ENCODE measurements at regions not wholly inside any gene's neighbourhood (a gene's known extent, or its start where the extent isn't known, plus 50 kb on each side); places are given as distances from the start of the nearest gene placed in this dataset.
"Not testable (repeated sequence)": the region's sequence is repeated elsewhere in the genome, so short reads cannot be mapped to it uniquely, and the experiment has no call there.

DNA sequence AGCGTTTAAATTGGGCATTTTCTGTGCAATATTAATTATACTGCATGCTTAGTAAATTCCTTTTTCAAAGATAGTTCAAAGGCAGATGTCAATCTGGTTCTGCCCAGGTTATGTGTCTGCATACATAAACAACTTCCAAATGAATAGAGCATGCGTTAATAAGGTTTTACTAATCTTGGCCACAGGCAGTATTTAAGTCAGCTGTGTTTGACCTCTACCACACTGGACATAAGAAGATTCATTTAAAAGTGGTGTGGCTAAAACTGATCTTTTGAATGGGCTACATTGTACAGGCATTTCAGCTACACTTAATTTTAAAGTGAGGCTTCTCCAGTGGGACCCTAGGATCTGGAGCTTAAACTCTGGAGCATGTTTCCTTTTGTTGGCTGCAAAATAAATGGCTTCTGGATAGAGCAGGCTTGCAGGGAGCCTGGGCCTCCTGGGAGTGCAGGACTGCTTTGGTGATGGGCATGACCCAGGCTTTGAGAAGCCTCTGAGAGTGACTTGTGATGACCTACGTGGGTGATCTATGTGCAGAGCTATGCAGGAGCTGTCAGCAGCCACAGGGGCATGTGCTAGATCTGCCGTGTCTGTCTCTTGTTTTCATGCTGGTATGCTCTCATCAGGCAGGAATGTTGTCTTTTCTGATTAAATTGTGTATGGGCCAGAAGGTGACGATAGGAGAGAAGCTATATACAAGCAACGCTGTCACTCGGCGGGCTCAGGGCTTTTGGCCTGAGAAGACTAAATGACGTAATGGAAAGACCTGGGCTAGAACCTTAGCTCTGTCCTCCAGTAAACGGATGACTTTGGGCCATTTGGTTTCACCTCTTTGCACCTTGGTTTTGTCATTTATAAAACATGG is 331.2 kb downstream of the QKI start:
- no peak for DNase-seq

DNA sequence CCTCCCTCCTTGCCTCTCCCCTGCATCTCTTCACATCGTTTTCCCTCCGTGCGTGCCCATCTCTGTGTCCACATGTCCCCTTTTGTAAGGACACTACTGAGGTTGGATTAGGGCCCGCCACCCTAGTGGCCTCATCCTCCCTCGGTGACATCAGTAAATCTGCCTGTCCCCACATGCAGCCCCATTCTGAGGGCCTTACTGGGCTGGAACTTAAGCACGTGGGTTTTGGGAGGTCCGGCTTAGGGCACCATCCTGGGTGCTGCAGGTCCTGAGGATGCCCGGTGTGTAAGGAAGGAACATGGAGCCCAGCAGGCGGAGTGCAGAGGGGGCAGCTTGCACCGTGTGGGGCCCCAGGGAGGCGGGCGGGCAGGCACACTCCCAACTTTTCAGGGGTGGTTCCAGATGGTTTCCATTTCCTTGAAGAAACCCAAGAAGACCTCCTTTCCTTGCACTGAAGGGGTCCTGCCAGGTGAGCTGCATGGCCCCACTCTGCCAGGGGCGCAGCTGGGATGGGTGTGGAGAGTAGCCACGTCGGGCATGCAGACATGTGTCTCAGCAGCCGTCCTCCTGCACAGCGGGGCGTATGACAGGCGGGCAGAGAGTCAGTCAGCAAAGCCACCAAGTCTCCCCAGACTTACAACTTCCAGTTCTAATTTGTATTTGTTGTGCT is 329.9 kb downstream of the QKI start:
- no peak for DNase-seq

DNA sequence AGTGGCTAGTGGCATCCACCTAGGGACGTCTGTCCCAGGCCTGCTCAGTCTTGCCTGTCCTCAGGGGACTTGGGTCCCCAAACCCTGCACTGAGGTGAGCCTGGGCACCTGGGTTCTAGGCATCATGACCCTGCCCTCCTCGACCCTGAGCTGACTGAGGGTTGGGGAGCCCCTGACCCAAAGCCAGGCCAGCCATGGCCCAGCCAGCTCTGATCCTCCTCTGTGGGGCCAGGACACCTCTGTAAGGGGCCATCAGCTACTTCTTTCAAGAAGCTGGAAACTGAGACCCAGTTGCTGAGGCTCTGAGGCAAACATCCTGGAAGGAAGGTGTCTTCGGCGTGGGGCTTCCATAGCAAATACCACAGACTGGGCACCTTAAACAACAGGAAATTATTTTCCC is 329.3 kb downstream of the QKI start:
- no peak for DNase-seq

GRCh38 chr6:163741743-163742363 is 327.3 kb downstream of the QKI start:
- DNase-seq = no peak

GRCh38 chr6:163741342-163741741 is 326.8 kb downstream of the QKI start:
- DNase-seq = no peak

DNA sequence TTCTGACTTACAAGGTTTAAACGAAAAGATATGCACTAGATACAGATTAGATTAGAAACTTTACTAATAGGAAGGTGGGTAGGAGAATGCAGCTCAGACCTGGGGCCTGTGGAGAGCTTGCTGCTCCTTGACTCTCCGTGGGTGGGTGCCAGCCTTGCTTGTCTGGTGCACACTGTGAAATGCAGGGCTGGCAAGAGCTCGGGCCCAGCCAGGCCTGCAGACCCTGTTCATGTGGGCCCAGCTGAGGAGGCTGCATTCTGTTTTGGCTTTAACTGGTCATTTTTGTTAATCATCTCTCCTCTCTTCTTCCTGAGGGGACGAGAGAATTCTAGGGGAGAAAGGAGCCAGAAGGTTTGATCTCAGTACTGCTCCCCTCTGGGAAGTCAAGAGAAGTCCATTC is 325.4 kb downstream of the QKI start:
- no peak for DNase-seq

DNA sequence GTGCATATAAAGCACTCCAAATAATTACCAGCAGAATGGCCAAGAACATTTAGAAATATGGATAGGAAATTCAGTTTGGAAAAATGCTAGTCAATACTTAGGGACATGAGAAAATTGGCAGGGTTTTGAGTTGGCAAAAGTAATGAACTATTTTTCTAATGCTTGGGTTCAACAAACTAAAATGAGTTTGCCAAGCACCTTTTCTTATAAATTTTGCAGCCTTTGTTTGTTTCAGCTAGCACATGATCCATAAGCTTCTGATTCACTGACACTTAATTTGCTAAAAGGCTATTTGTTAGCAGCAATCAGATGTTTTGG is 324.8 kb downstream of the QKI start:
- no peak for DNase-seq

- no peak for DNase-seq
These were observed 324.3 kb downstream of the QKI start for GRCh38 chr6:163738725-163739407.

GRCh38 chr6:163738304-163738703 is 323.8 kb downstream of the QKI start:
- DNase-seq = no peak

- no peak for DNase-seq
These were observed 320.6 kb downstream of the QKI start for GRCh38 chr6:163735076-163735475.

DNA sequence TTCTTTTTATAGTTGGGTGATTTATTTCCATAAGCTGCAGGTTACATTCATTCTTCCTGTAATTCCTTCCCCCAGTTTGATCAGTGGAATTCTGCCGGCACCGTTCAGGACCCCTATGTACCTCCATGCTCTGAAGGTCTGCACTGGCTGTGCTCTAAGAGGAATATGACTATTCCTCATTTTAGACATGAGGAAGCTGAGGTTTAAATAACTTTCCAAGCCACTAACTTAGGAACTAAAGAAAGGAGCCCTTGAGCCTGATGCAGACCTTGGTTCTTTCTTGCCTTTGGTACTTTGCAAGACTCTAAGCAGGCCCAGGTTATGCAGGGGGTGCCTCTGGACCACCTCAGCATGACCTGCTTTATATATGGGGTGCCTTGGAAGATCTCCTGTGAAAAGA is 318.5 kb downstream of the QKI start:
- DNase-seq = no peak

GRCh38 chr6:163732479-163732878 is 318.0 kb downstream of the QKI start:
- no peak for DNase-seq

DNA sequence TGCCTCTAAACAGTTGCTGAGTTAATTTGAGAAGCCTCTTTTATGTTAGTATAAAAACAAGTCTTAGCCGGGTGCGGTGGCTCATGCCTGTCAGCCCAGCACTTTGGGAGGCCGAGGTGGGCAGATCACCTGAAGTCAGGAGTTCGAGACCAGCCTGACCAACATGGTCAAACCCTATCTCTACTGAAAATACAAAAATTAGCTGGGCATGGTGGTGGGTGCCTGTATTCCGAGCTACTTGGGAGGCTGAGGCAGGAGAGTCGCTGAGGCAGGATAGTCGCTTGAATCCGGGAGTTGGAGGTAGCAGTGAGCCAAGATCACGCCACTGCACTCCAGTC is 317.5 kb downstream of the QKI start:
- not testable (repeated sequence) for DNase-seq

- no peak for DNase-seq
These were observed 316.9 kb downstream of the QKI start for GRCh38 chr6:163731215-163732013.

GRCh38 chr6:163730246-163731210 is 316.0 kb downstream of the QKI start:
- no peak for DNase-seq

- no peak for DNase-seq
These were observed 314.8 kb downstream of the QKI start for GRCh38 chr6:163729127-163729872.

- DNase-seq = no peak
These were observed 314.1 kb downstream of the QKI start for GRCh38 chr6:163728442-163729126.

DNA sequence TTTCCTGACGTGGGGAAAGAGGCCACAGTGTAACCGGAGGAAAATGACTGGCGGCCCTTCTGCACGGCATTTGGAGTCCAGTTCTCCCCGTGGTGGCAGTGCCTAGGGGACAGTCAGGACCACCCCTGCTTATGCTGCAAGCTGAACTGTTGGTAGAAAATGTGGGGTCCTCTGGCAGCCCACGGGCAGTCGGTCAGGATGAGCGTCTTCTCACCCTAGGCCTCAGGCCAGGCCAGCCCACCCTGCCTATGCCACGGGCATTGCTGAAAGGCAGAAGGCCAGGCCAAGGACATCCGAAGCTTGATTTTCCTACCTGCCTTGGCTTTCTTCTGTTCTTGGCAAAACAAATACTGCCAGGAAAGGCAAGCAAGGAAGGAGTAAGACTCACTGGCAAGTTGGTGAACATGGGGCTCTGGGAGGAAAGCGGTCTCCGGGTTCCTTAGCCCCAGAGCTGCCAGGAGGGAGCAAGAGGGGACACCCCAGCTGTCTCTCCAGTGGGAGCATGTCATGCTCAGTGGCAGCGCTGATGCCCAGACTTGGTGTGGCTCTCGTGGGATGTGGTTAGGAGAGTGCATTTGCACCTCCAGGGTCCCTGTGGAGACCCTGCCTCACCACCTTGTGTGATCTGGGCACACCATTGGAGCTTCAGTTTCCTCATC is 311.6 kb downstream of the QKI start:
- DNase-seq = no peak
